H1 (cell line): ENCODE measurements at regions not wholly inside any gene's neighbourhood (a gene's known extent, or its start where the extent isn't known, plus 50 kb on each side); places are given as distances from the start of the nearest gene placed in this dataset.

Experiments
- CBX5 ChIP-seq: fragments of 300-800, 300-1000 bp; sonication (generic); IDR thresholded peaks from 2 replicates; pipeline ENCODE4 v1.7.1; 2016; ENCODE audit warnings: antibody characterized with exemption, low read length, low read depth
- SUZ12 ChIP-seq: fragments of 200-600 bp; sonication (generic); IDR thresholded peaks from 2 replicates; pipeline ENCODE4 v1.6.1; 2012; ENCODE audit warnings: mild to moderate bottlenecking, inconsistent platforms, low read length, moderate library complexity, mixed read lengths
- ZNF274 ChIP-seq: IDR thresholded peaks from 2 replicates; pipeline ENCODE4 v1.7.0; 2012; ENCODE audit warnings: low read length, borderline replicate concordance; ENCODE audit errors: extremely low read depth
- TF ChIP-seq, protein P1 (sequence below): IDR thresholded peaks from 2 replicates; pipeline ENCODE4 v1.6.1; 2012; ENCODE audit warnings: inconsistent platforms

GRCh38 chr1:57839067-57839466, 415.2 kb upstream of the DAB1 start (continued):
- TF ChIP-seq SUZ12 (no peak), CBX5 (no peak), ZNF274 (no peak)
- TF ChIP-seq, protein P1, sequence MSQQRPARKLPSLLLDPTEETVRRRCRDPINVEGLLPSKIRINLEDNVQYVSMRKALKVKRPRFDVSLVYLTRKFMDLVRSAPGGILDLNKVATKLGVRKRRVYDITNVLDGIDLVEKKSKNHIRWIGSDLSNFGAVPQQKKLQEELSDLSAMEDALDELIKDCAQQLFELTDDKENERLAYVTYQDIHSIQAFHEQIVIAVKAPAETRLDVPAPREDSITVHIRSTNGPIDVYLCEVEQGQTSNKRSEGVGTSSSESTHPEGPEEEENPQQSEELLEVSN: no peak
